ENCODE measurements at regions not wholly inside any gene's neighbourhood (a gene's known extent, or its start where the extent isn't known, plus 50 kb on each side); places are given as distances from the start of the nearest gene placed in this dataset.

- Histone ChIP-seq H4K20me1 (ENCODE audit: control insufficient read depth, extremely low read depth, insufficient read depth, low read length) (no peaks in the 10 kb centered on the region), H2AFZ (ENCODE audit: low read length) (no peak overlapping the region), H3K36me3 (ENCODE audit: control insufficient read depth, insufficient read depth, low read length) (no peaks in the 10 kb centered on the region), H3K9me3 (ENCODE audit: control insufficient read depth, insufficient read depth, low read depth, low read length) (no peaks in the 10 kb centered on the region), H3K4me1 (ENCODE audit: control insufficient read depth, extremely low read depth, insufficient read depth, low read length) (no peaks in the 10 kb centered on the region), H3K79me2 (ENCODE audit: control insufficient read depth, insufficient read depth, low read length) (no peaks in the 10 kb centered on the region), H3K4me2 (ENCODE audit: extremely low read depth, insufficient read depth, low read length) (no peak overlapping the region), H3K4me3 (replicated peaks in 1 of 4; ENCODE audit: control extremely low read depth in 1 of 4, insufficient read depth in 1 of 4, low read depth in 3 of 4, low read length in 4 of 4) (no peak overlapping the region), H3K27me3 (ENCODE audit: control insufficient read depth, insufficient read depth, low read length) (no peaks in the 10 kb centered on the region), H3K9ac (ENCODE audit: insufficient read depth, low read length) (no peak overlapping the region), H3K27ac (ENCODE audit: insufficient read depth, low read length) (no peak overlapping the region)
- TF ChIP-seq EZH2 (IDR thresholded peaks at IDR 0.05; ENCODE audit: low read length, missing control alignments) (no peak), CTCF (conservative IDR thresholded peaks at IDR 0.05 in 1 of 2, IDR thresholded peaks at IDR 0.05 in 1 of 2; ENCODE audit: low read depth in 1 of 2, low read length in 2 of 2) (no peak)
- no peak for DNase-seq (ENCODE audit: low read depth in 2 of 2)
These were observed 255.1 kb downstream of the CCSER2 start for GRCh38 chr10:84583501-84583900.

- H3K4me2 ChIP-seq (ENCODE audit: extremely low read depth, insufficient read depth, low read length), result no peak overlapping the region
- no peak for DNase-seq (ENCODE audit: low read depth in 2 of 2)
- no peaks in the 10 kb centered on the region for H3K36me3 ChIP-seq (ENCODE audit: control insufficient read depth, insufficient read depth, low read length)
- no peaks in the 10 kb centered on the region for H3K4me1 ChIP-seq (ENCODE audit: control insufficient read depth, extremely low read depth, insufficient read depth, low read length)
- no peaks in the 10 kb centered on the region for H3K79me2 ChIP-seq (ENCODE audit: control insufficient read depth, insufficient read depth, low read length)
- H3K9ac ChIP-seq (ENCODE audit: insufficient read depth, low read length), result no peak overlapping the region
- TF ChIP-seq EZH2 (IDR thresholded peaks at IDR 0.05; ENCODE audit: low read length, missing control alignments) (no peak), CTCF (conservative IDR thresholded peaks at IDR 0.05 in 1 of 2, IDR thresholded peaks at IDR 0.05 in 1 of 2; ENCODE audit: low read depth in 1 of 2, low read length in 2 of 2) (no peak)
- no peaks in the 10 kb centered on the region for H4K20me1 ChIP-seq (ENCODE audit: control insufficient read depth, extremely low read depth, insufficient read depth, low read length)
- no peak overlapping the region for H3K27ac ChIP-seq (ENCODE audit: insufficient read depth, low read length)
- no peaks in the 10 kb centered on the region for H3K27me3 ChIP-seq (ENCODE audit: control insufficient read depth, insufficient read depth, low read length)
- no peak overlapping the region for H3K4me3 ChIP-seq (replicated peaks in 1 of 4; ENCODE audit: control extremely low read depth in 1 of 4, insufficient read depth in 1 of 4, low read depth in 3 of 4, low read length in 4 of 4)
- no peak overlapping the region for H2AFZ ChIP-seq (ENCODE audit: low read length)
- H3K9me3 ChIP-seq (ENCODE audit: control insufficient read depth, insufficient read depth, low read depth, low read length), result no peaks in the 10 kb centered on the region
These were observed 259.4 kb downstream of the CCSER2 start for GRCh38 chr10:84587789-84588188.

- Histone ChIP-seq H3K79me2 (ENCODE audit: control insufficient read depth, insufficient read depth, low read length) (no peaks in the 10 kb centered on the region), H2AFZ (ENCODE audit: low read length) (no peak overlapping the region), H3K9me3 (ENCODE audit: control insufficient read depth, insufficient read depth, low read depth, low read length) (no peaks in the 10 kb centered on the region), H3K36me3 (ENCODE audit: control insufficient read depth, insufficient read depth, low read length) (no peaks in the 10 kb centered on the region), H3K9ac (ENCODE audit: insufficient read depth, low read length) (no peak overlapping the region), H3K27me3 (ENCODE audit: control insufficient read depth, insufficient read depth, low read length) (no peaks in the 10 kb centered on the region), H4K20me1 (ENCODE audit: control insufficient read depth, extremely low read depth, insufficient read depth, low read length) (no peaks in the 10 kb centered on the region), H3K4me1 (ENCODE audit: control insufficient read depth, extremely low read depth, insufficient read depth, low read length) (no peaks in the 10 kb centered on the region), H3K27ac (ENCODE audit: insufficient read depth, low read length) (no peak overlapping the region), H3K4me2 (ENCODE audit: extremely low read depth, insufficient read depth, low read length) (no peak overlapping the region), H3K4me3 (replicated peaks in 1 of 4; ENCODE audit: control extremely low read depth in 1 of 4, insufficient read depth in 1 of 4, low read depth in 3 of 4, low read length in 4 of 4) (no peak overlapping the region)
- TF ChIP-seq CTCF (conservative IDR thresholded peaks at IDR 0.05 in 1 of 2, IDR thresholded peaks at IDR 0.05 in 1 of 2; ENCODE audit: low read depth in 1 of 2, low read length in 2 of 2) (no peak), EZH2 (IDR thresholded peaks at IDR 0.05; ENCODE audit: low read length, missing control alignments) (no peak)
- DNase-seq (ENCODE audit: low read depth in 2 of 2), result no peak
These were observed 260.0 kb downstream of the CCSER2 start for GRCh38 chr10:84588426-84588825.

Data from fibroblast of lung (primary cell).